ENCODE measurements at regions not wholly inside any gene's neighbourhood (a gene's known extent, or its start where the extent isn't known, plus 50 kb on each side); places are given as distances from the start of the nearest gene placed in this dataset.

DNA sequence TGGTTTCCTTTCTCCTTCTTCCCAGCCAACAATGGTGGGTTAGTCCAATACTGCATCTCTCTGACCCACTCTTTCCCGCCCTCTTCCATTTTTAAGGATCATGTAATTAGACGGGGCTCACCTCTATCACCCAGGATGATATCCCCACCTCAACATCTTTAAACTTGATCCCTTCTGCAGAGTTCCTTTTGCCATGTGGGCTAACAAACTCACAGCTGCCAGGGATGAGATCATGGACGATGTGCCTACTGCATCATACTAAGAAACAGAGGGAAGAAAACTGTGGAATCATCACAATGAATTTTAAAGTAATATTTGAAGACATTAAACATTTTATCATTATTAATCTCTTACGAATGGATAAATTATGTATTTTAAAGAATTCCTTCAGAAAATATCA is 183.5 kb downstream of the RDH14 start:
- DNase-seq: no peak

DNA sequence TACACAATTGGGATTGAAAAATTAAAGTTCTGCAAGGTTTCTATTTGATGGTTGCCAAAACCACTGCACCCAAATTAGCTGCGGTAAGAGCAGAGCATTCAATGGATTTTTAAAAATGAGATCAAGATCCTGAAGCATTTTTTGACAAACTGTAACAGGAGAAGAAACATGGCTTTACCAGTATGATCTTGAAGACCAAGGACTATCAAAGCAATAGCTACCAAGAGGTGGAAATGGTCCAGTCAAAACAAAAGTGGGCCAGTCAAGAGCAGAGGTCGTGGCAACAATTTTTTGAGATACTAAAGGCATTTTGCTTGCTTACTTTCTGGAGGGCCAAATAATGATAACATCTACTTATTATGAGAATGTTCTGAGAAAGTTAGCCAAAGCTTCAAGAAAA is 186.8 kb downstream of the RDH14 start:
- DNase-seq: no peak

DNA sequence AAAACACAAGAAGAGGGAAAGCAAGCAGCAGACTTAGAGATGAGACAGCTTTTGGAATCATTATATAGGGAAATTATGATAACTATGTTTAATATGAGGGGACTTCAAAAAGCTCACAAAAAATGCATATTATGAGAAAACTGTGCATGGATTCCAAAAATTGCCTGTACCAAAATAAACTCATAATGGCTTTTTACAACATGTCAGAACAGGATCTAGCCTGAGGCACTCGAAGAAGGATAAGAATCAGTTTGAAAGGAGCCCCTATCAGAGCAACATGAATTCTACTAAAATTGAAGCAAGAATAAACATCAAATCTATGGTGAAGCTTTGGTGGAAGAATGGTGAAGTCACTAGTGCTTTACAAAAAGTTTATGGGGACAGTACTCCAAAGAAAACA is 187.4 kb downstream of the RDH14 start:
- DNase-seq: no peak

DNA sequence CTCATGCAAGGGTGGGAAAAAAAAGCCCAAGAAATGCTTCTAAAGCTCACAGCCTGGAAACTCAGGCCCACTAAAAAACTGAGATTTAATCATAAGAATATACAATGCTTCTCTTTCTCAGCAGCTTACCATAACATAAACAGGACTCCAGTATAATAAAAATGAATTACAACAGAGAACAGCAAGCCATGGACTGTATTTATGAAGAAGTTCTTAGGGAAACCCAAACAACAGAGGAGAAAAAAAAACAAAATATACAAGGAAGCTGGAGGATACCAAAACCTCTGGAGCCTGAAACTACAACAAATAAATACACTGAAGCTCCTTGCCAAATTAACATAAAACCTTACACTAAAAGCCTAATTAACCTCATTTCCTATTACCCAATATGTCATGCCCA is 187.8 kb downstream of the RDH14 start:
- no peak for DNase-seq

DNA sequence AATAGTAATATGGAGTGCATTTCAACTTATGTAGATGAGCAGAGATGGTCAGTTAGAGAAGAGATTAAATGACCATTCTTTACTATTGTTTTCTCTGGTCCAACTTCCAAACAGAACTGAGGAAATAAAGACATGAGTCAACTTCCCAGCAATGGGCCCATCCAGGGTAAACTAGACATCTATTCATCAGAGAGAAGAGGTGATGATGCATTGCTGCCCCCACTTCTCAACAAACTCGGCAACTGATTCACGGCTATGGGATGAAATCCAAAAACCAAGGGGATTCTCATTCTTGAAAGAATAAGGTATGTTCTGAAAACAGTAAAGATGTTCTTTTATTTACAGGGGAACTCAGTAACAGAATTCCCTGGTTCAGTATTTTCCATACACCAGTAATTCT is 190.7 kb downstream of the RDH14 start:
- DNase-seq: no peak

DNA sequence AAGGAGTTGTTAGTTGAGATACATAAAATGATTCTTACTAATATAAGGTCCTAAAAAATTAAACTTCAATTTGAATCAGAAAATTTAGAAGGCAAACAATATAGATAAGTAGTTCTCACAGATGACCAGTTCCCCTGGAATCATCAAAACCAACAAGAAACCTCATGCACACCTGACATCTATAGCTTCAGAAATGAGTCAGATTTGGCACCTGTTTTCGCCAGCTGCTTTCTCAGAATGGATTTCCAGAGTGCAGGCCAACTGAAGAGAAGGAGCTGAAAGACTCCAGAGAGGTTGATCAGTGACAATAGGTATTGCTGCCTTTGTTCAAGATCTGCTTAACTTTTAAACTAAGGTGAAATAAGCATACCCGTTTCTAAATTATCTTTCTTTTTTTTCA is 192.4 kb downstream of the RDH14 start:
- no peak for DNase-seq

DNA sequence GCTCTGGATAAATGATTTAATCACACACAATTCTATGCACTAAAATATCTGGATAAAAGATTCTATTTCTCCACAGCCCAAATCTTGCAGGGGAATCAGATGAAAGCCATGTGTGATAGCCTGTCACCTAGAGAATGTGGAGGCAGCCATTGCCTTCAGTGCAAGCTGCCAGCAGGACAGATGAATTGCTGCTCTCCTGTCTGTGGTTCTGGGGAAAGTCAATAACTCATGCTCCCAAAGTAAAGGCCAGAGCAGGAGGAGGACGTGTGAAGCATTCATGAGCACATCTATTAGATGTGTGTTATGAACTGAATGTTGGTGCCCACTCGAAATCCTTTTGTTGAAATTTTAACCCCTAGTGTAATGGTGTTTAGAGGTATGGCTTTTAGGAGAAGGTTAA is 195.1 kb downstream of the RDH14 start:
- no peak for DNase-seq

DNA sequence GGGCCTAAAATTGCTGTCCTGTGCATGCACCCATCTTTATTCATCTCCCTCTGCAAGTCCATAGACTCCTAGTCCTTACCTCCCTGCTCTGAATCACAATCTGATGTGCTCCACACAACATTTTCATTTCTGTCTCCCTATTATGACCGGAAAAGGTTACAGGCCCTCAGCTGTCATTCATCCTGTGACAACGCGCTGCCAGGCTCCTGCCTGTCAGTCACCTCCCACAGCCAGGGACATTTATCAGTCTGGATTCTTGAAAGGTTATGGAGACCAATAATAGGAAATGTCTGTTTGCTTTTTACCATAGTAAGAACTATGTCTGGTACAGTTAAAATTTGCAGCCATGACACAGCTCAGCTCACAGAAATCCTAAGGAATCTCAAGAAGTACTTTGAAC is 197.1 kb downstream of the RDH14 start:
- no peak for DNase-seq

DNA sequence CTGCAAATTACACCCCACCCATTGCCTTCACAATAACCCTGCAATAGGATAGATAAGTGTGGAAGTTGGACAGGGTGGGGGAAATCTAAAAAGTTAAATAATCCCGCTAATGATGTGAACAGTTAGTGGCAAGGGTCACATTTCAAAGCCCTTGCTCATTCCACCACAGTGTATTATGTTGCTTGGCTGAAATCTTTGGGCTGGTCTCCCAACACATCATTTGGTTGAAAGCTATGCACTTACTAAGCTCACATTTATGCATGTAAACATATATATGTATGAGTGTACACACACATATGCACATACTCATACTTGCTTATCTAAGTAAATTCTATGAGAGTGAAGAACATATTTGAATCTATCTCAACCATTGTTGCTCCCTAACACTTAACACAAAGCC is 197.8 kb downstream of the RDH14 start:
- DNase-seq: no peak

DNA sequence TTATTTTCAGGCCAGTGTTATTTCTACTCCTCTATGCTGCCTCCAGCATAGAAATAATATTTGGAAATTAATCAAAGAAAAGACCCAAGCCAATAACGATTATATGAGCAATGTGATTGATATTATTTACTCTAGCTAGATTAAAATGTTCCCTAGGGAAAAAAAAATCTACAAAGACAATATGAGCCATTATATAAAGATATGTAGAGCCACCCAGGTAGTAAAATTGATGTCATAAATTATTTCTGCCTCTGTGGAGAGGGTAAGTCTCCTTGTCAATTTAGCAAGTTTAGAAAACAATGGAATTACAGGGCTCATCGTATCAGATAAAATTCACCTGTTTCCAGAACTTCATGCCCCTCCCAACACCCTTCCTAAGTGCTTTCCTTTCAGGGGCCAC is 202.9 kb downstream of the RDH14 start:
- no peak for DNase-seq

DNA sequence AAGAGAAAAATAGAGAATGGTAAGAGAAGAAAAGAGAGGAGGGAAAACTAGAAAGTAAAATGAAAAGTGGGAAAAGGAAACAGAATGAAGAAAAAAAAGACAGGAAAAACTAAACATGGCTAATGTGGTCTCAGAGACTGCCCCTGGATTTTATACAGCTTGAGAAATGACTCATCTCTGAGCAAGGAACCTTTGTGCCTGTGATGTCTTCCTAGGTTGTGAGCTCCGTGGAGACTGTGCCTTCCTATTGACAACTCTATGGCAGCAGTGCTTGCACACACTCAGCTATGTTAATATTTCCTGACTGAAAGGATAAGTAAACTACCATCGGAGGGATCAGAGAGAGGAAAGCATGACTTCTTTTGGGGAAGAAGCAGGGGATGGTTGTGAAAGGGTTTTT is 203.8 kb downstream of the RDH14 start:
- DNase-seq: no peak

DNA sequence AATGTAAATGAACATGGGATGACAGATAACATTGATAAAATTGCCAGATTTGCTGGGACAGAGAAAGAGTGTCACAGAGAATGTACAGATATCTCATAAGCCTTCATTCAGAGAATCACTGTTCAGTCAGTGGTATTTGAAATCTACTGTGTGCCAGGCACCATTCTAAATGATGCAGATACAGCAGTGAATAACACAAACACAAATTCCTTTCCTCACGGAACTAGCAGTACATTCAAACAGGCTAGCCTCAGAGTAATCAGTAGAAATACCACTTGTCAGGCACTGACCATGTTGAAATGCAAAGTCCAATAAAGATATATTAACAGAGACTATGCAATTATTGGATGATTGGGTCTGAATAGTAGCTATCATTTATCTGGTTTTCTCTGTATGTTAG is 211.0 kb downstream of the RDH14 start:
- DNase-seq: no peak

DNA sequence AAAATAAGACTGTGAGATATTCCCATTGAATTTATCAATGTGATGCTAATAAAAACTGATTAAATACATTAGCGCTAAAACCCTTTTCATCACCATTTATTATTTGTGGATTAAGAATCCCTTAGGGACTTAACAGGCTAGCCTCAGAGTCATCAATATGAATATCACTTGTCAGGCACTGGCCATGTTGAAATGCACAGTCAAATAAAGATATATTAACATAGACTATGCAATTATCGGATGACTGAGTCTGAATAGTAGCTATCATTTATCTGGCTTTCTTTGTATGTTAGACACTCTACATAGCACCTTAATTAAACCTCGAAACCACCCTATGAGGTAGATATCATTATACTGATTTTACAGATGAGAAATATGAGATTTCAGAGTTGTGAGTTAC is 213.6 kb downstream of the RDH14 start:
- DNase-seq: no peak

DNA sequence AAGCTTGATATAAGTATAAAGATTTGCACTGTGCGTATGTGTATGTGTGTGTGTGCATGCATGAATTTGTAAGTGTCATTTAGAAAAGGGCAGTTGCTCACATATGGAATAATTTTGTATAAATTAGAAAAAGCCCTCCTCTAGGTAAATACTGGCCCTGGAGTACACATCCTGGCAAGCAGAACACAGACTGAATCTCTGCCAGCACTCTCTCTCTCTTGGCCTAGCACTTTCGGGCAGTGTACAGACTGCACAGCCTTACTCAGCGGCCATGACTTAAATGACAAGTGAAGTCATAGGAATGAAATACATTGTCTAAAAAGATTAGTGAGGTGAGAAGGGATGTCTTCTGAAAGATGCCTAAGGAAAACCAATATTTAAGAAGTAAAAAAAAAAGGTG is 214.1 kb downstream of the RDH14 start:
- DNase-seq: no peak

DNA sequence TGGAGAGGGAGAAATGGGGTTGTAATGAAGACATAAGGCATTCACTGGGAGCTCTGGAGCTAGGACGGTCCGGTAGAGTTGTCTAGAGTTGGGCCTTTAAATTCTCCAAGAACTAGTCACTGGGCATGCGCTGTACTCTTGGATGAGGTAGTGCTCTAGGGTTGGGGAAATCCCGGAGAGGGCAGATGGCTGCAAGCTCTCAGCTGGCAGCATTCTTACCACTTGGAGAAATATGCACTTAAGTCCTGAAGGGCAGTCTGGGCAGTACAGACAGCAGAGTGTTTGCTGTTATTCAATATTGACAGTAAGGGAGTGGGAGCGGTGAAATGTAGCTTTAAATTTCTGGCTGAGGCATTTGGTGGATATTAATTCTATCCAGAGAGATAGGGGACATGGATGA is 214.6 kb downstream of the RDH14 start:
- no peak for DNase-seq

DNA sequence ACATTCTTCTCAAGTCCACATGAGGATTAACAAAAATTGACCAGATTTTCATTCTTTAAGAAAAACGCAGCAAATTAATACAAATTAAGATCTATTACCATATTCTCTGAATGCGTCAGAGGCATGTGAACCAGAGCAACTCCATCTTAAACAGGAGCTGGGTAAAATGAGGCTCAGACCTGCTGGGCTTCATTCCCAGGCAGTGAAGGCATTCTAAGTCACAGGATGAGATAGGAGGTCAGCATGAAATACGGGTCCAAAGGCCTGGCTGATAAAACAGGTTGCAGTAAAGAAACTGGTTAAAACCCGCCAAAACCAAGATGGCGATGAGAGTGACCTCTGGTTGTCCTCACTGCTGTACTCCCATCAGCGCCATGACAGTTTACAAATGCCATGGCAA is 217.6 kb downstream of the RDH14 start:
- DNase-seq: no peak

DNA sequence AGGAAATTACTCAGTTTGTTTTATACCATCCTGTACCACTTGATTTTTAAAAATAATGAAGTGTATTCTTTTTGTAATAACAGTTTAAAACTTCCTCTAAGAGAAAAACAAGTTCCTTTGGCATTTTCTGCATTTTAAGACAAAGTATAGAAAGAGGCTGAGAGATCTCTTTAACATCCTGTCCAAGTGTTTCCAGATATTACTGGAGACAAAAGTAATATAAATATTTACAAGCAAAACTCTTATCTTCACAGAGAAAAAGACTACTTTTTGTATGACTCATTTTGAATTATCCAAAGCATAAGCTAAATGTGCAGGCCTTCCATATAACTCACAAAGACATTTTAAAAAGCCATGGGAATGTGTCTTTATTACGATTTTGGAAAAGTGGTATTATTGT is 221.1 kb downstream of the RDH14 start:
- DNase-seq: no peak

DNA sequence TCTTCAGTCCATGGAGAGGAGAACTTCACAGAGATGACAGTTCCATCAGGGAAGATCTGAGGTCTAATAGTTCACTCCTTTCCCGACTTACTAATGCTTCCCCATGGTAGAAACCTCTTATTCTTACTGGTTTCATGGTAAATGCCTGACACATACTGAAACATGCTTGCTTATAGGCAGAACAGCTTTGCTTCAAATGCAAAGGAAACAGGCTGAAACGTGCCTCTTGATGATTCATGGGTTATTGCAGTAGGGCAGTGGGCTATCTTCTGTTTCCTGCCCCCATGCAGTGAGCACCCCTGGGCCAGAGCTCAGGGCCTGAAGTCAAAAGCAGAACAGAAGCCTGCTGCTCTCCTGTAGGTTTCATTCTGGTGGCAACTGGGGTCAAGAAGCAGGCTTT is 223.5 kb downstream of the RDH14 start:
- no peak for DNase-seq

DNA sequence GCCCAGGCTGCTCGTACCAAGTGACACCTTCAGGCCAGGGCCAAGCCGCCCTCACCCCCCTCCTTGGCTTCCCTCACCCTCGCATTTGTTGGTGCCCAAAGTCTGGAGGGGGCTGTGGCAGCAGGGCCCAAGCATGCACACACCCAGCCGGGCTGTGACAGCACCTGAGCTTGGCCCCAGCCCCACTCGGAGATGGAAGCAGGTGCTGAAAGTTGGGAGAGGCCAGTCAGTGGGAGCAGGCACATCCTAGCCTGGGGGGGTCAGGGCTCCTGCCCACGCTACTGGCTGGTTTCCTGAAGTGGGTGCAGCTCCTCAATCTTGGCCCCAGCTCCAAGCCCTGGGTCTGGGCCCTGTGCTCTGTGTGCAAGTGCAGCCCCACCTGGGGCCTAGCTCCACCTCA is 228.0 kb downstream of the RDH14 start:
- no peak for DNase-seq

DNA sequence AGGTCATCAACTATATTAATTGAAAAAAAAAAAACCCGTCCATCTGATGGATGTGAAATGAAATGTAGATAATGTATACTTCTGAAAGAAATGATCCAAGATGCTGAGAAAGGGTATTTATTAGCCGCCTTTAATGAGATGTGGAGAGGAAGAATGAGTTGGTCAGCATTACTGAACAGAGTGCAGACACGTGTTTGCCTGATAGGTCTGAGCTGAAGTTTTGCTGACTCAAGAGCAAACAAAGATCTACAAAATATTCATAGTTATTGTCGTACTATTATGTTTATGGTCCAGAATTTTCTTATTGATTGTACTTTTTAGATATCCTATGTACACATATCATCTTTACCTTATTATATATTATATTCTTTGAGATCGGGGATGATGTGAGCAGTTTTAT is 235.3 kb downstream of the RDH14 start:
- no peak for DNase-seq

DNA sequence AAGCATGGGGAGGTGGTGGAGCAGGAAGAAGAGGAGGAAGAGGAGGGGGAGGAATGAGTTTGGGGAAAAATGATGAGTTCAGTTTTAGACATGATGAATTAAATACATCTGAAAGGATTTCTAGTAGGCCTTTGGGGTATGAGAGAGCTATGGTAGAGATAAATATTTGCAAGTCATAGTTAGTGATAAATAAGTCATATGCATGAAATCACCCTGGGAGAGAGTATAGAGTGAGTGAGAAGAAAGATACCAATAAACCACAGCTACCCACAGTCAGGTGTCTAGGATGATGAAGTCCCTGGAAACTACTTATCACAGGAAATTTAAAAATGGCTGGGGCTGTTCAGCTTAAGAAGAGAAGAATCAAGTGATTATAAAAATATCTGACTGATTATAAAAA is 240.5 kb downstream of the RDH14 start:
- no peak for DNase-seq

DNA sequence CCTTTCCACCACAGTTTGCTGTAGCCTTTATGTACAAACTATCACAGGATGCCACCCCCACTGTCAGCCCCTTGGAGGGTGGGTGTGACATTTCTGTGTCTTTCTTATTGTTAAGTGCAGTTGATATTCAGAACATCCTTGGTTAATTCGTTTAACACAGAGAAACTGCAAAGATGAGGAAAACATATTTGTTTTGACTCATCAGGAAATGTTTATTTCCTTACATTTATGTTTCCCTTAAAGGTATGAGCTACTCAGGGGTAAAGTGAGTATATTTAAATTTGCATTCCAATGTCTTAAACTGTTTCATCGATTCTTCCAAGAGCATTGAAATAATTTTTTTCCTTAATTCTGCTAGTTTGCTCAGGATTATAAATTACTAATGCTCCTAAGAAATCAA is 243.4 kb downstream of the RDH14 start:
- no peak for DNase-seq

DNA sequence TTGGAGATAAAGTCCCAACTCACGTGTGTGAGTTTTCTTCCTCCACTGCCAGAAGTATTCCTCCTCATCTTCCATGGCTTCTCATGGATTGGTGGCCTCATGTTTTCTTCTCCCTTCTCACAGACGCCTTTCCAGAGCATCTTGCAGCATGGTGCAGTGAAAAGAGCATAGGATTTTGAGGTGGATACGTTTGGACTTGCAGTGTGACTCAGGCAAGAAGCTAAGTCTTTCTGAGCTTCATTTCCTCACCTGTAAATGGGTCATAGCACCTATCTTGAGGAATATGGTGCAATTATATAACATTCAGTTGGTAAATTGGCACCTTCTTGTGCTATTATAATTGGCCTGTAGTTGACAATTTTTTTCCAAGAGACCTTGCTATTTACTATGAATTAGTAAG is 247.6 kb downstream of the RDH14 start:
- no peak for DNase-seq

DNA sequence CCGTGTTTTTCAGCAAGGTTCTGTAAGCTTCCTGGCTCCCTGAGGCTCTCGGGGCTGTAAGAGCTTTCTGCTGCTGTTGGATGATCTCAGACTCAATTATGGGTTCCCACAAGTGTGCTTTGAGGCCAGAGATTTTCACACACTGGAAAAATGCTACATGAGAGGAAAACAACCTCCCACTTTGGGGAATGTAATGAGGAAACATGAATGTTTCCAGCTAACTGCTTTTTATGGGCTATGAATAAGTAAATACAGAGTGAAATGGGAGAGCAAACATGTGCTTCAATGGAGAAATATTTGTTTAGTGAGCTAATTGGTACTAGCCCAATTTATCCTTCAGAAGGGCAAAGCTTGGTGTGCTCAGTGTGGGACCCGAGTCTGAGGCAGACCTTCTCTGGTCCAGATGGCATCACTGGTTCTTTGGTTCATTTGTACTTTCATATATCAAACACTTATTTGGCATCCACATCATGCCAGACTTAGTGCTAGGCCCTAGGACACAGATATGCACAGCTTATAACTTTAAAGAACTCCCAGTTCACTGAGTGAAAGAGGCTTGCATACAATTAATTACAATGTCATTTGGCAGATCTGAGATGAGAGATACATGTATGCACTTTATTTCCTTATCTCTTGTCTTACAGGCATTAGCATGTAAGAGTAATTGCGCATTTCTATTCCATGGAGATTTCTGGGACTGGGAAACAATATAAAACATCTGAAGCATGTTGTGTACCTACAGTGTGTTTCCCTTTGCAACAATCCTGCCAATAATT is 248.8 kb downstream of the RDH14 start:
- DNase-seq: no peak

DNA sequence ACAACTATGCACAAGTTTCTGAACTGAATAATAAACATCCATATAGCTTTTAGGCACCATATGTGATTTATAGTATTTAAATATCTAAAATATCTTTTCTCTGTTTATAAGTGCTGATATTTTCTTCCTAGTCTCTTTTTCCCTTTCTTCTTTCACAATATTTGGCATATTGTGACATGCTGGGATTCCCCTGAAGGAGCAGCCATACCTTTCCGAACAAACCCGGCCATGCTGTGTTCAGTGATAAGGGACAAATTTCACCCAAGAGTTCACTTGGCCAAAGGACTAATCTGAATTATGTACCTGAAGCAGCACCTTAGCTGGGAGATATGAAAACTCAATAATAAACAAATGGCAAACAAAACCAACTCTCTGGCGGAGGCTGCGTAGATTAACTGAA is 250.8 kb downstream of the RDH14 start:
- DNase-seq: no peak

DNA sequence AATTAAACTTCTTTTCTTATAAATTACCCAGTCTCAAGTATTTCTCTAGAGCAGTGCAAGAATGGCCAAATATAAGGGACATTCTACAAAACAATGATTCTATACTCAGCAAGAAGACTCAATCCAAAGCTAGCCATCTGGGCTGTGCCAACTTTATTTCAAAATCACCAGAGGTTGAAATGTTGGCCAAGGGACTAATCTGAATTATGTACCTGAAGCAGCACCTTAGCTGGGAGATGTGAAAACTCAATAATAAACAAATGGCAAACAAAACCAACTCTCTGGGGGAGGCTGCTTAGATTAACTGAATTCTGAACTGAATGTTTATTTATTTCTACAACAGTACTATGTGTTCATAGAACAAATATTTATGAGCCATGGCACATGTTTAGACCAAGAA is 251.3 kb downstream of the RDH14 start:
- DNase-seq: no peak
